Smooth muscle cell (in vitro differentiated cells): ENCODE measurements at regions not wholly inside any gene's neighbourhood (a gene's known extent, or its start where the extent isn't known, plus 50 kb on each side); places are given as distances from the start of the nearest gene placed in this dataset.
"Not testable (repeated sequence)": the region's sequence is repeated elsewhere in the genome, so short reads cannot be mapped to it uniquely, and the experiment has no call there.

Source experiments
- DNase-seq: peaks from one replicate; lab custom pipeline; 2025; ENCODE audit not compliant: unreplicated experiment; lab: John Stamatoyannopoulos, UW
- H2AFZ ChIP-seq: fragments of 200-600 bp; sonication (generic); 2 replicates; pipeline ENCODE4 v1.6.0; 2016; ENCODE audit warnings: antibody characterized with exemption, low read depth, mild to moderate bottlenecking
- H3F3A ChIP-seq: fragments of 200-600 bp; sonication (generic); 2 replicates; pipeline ENCODE4 v1.6.0; 2017; ENCODE audit warnings: antibody characterized with exemption, low read depth
- H3K27ac ChIP-seq: fragments of 200-600 bp; sonication (generic); 2 replicates; pipeline ENCODE4 v1.5.1; 2016; ENCODE audit warnings: low read depth, mild to moderate bottlenecking
- H3K27me3 ChIP-seq: fragments of 200-600 bp; sonication (generic); 2 replicates; pipeline ENCODE4 v1.6.1; 2016; ENCODE audit warnings: low read depth, mild to moderate bottlenecking
- H3K36me3 ChIP-seq: fragments of 200-600 bp; sonication (generic); 2 replicates; pipeline ENCODE4 v1.5.1; 2016; ENCODE audit warnings: low read depth
- H3K4me1 ChIP-seq: fragments of 200-600 bp; sonication (generic); 2 replicates; pipeline ENCODE4 v1.5.1; 2016; ENCODE audit warnings: low read depth
- H3K4me2 ChIP-seq: fragments of 200-600 bp; sonication (generic); 2 replicates; pipeline ENCODE4 v1.6.0; 2016; ENCODE audit warnings: mild to moderate bottlenecking
- H3K4me3 ChIP-seq: fragments of 200-600 bp; sonication (generic); 2 replicates; pipeline ENCODE4 v1.5.1; 2016; ENCODE audit warnings: mild to moderate bottlenecking
- H3K79me2 ChIP-seq: fragments of 200-600 bp; sonication (generic); 2 replicates; pipeline ENCODE4 v1.6.0; 2016; ENCODE audit warnings: low read depth, mild to moderate bottlenecking
- H3K9ac ChIP-seq: fragments of 200-600 bp; sonication (generic); 2 replicates; pipeline ENCODE4 v1.6.0; 2016; ENCODE audit warnings: low read depth
- H3K9me3 ChIP-seq: fragments of 200-600 bp; sonication (generic); replicated peaks from 2 replicates; pipeline ENCODE4 v1.5.1; 2016; ENCODE audit warnings: low read depth
- H4K20me1 ChIP-seq: fragments of 200-600 bp; sonication (generic); 2 replicates; pipeline ENCODE4 v1.6.0; 2016; ENCODE audit warnings: low read depth
- WGBS: methylation state at CpG from one replicate; pipeline ENCODE4 v1.1.7; 2016; ENCODE audit warnings: low lambda C conversion rate; 5-methylcytosine and 5-hydroxymethylcytosine counted together

GRCh38 chr1:149254894-149255847 is 151.8 kb upstream of the NBPF9 start:
- peak overlapping the region; percentile 57 for H3K27ac ChIP-seq
- not testable (repeated sequence) for H3K27me3 ChIP-seq, H2AFZ ChIP-seq, H3K79me2 ChIP-seq, H3K9ac ChIP-seq, DNase-seq, H3K4me3 ChIP-seq, H4K20me1 ChIP-seq, H3K9me3 ChIP-seq, H3F3A ChIP-seq, H3K4me1 ChIP-seq, H3K36me3 ChIP-seq
- WGBS = 62% methylated on average over 1 of the region's 5 CpGs
- H3K4me2 ChIP-seq = peak overlapping the region; percentile 68

DNA sequence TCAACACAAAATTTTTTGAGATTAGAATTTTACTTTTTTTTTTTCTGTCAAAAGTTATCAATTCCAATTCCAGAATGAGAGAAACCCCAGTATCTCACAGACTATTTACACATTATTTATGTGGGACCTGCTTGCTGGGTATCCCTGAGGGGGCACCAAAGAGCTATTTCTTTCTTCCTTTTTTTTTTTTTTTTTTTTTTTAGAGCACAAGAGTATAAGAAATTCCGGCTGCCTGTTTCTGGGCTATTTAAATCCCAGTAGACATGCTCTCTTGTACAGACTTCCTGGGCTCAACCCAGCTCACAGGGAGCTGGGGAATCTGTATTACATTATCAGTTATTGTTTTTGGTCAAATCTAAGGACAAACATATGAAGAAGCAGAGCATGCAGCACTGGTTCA is 156.9 kb upstream of the NBPF9 start:
- not testable (repeated sequence) for H3K27me3 ChIP-seq, H4K20me1 ChIP-seq, DNase-seq, H3K36me3 ChIP-seq, H3K9me3 ChIP-seq, H3F3A ChIP-seq, H3K9ac ChIP-seq, H3K27ac ChIP-seq, H3K4me3 ChIP-seq, H2AFZ ChIP-seq, H3K4me2 ChIP-seq, H3K79me2 ChIP-seq, H3K4me1 ChIP-seq
- 0% methylated on average over 1 of the region's 1 CpG for WGBS

- not testable (repeated sequence) for DNase-seq, H3K27ac ChIP-seq, H3K36me3 ChIP-seq, H3K4me2 ChIP-seq, H3K9ac ChIP-seq, H3K4me1 ChIP-seq, H3F3A ChIP-seq, H3K79me2 ChIP-seq, H2AFZ ChIP-seq, H3K4me3 ChIP-seq, H4K20me1 ChIP-seq, H3K27me3 ChIP-seq, H3K9me3 ChIP-seq
- WGBS = 86% methylated on average over 2 of the region's 5 CpGs
These were observed 157.5 kb upstream of the NBPF9 start for GRCh38 chr1:149260736-149261340.

DNA sequence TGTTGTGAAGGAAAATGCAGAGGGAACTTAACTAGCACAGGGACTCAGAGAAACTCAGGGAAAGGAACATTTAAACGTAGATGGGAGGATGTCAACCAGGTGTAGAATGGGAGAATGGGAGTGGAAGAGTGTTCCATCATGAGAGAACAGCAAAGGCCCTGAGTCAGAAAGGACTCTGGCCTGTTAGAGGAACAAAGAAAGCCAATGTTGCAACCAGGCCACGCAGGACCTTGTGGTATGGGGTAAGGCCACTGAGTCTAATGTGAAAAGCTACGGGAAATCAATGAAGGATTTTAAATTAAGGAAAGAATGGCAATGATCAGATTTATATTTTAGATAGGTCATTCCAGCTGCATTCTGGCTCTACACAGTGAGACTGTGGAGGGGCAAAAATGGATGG is 163.9 kb upstream of the NBPF9 start:
- not testable (repeated sequence) for H3K4me2 ChIP-seq, H3K9ac ChIP-seq

DNA sequence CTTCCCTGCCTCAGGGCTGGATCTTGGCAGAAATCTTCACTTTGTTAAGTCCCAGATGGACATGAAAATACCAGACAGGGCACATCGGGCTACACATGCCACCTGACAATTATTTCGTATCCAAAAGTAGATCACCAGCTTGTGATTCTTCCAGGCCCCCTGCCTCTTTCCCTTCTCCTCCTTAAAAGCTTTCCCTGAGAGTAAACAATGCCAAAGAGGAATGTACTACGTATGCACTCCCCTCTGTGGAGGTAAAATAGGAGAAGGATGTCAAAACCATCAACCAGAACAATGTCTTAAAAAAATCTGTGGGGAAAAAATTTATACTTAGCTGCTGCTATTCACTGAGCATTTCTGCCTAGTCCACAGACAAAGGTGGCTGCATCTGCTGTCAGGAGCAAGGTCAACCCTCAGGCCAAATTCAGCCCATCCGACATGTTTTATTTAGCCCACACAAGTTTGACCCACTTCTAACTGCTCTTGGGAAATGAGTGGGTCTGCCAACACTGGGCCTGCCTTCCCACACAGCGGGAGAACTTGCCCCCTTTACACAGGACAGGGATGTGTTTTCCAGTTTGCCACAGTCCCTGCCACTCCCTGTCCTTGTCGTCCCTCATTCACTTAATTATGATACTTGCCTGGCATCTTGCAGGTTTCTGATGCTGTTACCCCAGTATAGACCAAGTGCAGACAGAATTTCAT is 165.8 kb upstream of the NBPF9 start:
- H3K4me3 ChIP-seq, H3K27ac ChIP-seq, H3F3A ChIP-seq, H3K4me2 ChIP-seq, H2AFZ ChIP-seq, DNase-seq, H3K4me1 ChIP-seq, H3K27me3 ChIP-seq, H3K9me3 ChIP-seq, H4K20me1 ChIP-seq, H3K79me2 ChIP-seq, H3K9ac ChIP-seq, H3K36me3 ChIP-seq: not testable (repeated sequence)
- WGBS = no CpG with 5 or more reads among the region's 6 CpGs

More for the DNA sequence above, 163.9 kb upstream of the NBPF9 start:
- not testable (repeated sequence) for H3K4me3 ChIP-seq, H3K36me3 ChIP-seq, H3K79me2 ChIP-seq, H3F3A ChIP-seq, H4K20me1 ChIP-seq, H2AFZ ChIP-seq, H3K27ac ChIP-seq, H3K27me3 ChIP-seq, DNase-seq, H3K4me1 ChIP-seq, H3K9me3 ChIP-seq
- no CpG with 5 or more reads among the region's 3 CpGs for WGBS

GRCh38 chr1:149269833-149270232 is 166.5 kb upstream of the NBPF9 start:
- WGBS = no CpG with 5 or more reads among the region's 2 CpGs
- H3K4me3 ChIP-seq, H2AFZ ChIP-seq, H3K9me3 ChIP-seq, H3F3A ChIP-seq, H3K79me2 ChIP-seq, H3K27ac ChIP-seq, H3K4me2 ChIP-seq, H3K36me3 ChIP-seq, H3K4me1 ChIP-seq, H3K27me3 ChIP-seq, DNase-seq, H3K9ac ChIP-seq, H4K20me1 ChIP-seq: not testable (repeated sequence)

GRCh38 chr1:149274493-149274892 is 171.1 kb upstream of the NBPF9 start:
- not testable (repeated sequence) for H3K9me3 ChIP-seq, DNase-seq, H3K36me3 ChIP-seq, H3K4me3 ChIP-seq, H3K79me2 ChIP-seq, H3F3A ChIP-seq, H3K4me2 ChIP-seq, H3K27me3 ChIP-seq, H3K4me1 ChIP-seq, H3K9ac ChIP-seq, H4K20me1 ChIP-seq, H3K27ac ChIP-seq, H2AFZ ChIP-seq
- WGBS = 79% methylated on average over 2 of the region's 5 CpGs

- not testable (repeated sequence) for H3K36me3 ChIP-seq, H3K27me3 ChIP-seq, H3K27ac ChIP-seq, H3K4me2 ChIP-seq, H3F3A ChIP-seq, H3K9ac ChIP-seq, H3K4me1 ChIP-seq, H3K4me3 ChIP-seq, H4K20me1 ChIP-seq, H3K9me3 ChIP-seq, H3K79me2 ChIP-seq, DNase-seq, H2AFZ ChIP-seq
- no CpG with 5 or more reads among the region's 6 CpGs for WGBS
These were observed 172.5 kb upstream of the NBPF9 start for GRCh38 chr1:149275802-149276201.
